Esophagus squamous epithelium (tissue), 4 donors: ENCODE measurements at regions not wholly inside any gene's neighbourhood (a gene's known extent, or its start where the extent isn't known, plus 50 kb on each side); places are given as distances from the start of the nearest gene placed in this dataset.

Experiments
- CTCF ChIP-seq, 6 experiments: fragments of 450-650 bp in 4 of 6; fragments of 200-600 bp in 2 of 6; sonication (generic) in 2 of 6; IDR thresholded peaks; one replicate each; pipeline ENCODE4 v1.5.1; 2016 to 2019; ENCODE audit warnings: antibody characterized with exemption in 6 of 6, mild to moderate bottlenecking in 4 of 6, moderate library complexity in 4 of 6
- POLR2A ChIP-seq, 4 donors: fragments of 450-650 bp; IDR thresholded peaks; one replicate each; pipeline ENCODE4 v1.6.1; 2017; ENCODE audit warnings: antibody characterized with exemption in 4 of 4, mild to moderate bottlenecking in 4 of 4, moderate library complexity in 3 of 4

DNA sequence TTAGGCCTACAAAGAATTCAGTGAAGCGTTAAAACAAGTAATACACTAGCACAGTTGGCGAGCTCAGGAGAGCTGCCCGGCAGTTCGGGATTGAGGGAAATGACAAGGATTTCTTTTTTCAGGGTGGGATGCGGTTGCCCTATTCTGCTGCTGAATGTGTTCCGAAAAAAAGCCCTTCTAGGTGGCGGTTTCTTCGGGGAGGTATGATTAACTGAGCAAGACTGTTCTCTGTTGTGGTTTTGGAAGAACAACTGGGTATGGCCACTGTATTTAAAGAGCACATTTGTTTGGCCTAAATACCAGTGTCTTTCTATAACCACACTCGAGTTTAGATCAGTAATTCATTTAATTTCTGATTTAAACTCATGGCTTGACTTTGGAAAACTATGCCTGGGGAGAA, 459.7 kb upstream of the FAT1 start:
- TF ChIP-seq CTCF (IDR thresholded peaks at IDR 0.05) (no peak), POLR2A (IDR thresholded peaks at IDR 0.05) (no peak)
